H9 (cell line): ENCODE measurements at regions not wholly inside any gene's neighbourhood (a gene's known extent, or its start where the extent isn't known, plus 50 kb on each side); places are given as distances from the start of the nearest gene placed in this dataset.

ENCODE experiments used
- DNase-seq: peaks from one replicate; pipeline ENCODE4 v3.0.0-alpha.2; 2017
- H2AFZ ChIP-seq: one replicate; pipeline ENCODE4 v1.6.1; 2013; ENCODE audit warnings: mild to moderate bottlenecking, low read length, control low read depth, moderate library complexity
- H2AK5ac ChIP-seq: 2 replicates; pipeline ENCODE4 v1.6.1; 2013; ENCODE audit warnings: low read length, control low read depth, mixed read lengths; ENCODE audit not compliant: insufficient read length
- H2BK120ac ChIP-seq: one replicate; pipeline ENCODE4 v1.6.1; 2013; ENCODE audit warnings: low read depth, mild to moderate bottlenecking, low read length, control low read depth, inconsistent platforms; ENCODE audit not compliant: poor library complexity, severe bottlenecking
- H2BK12ac ChIP-seq: 2 replicates; pipeline ENCODE4 v1.6.1; 2013; ENCODE audit warnings: low read length, control low read depth, mixed read lengths, low read depth; ENCODE audit not compliant: insufficient read length
- H2BK15ac ChIP-seq: 2 replicates; pipeline ENCODE4 v1.6.1; 2013; ENCODE audit warnings: low read depth, low read length, control low read depth
- H2BK20ac ChIP-seq: one replicate; pipeline ENCODE4 v1.6.1; 2013; ENCODE audit warnings: low read depth, mild to moderate bottlenecking, low read length, control low read depth, inconsistent platforms; ENCODE audit not compliant: poor library complexity, severe bottlenecking
- H2BK5ac ChIP-seq: 2 replicates; pipeline ENCODE4 v1.6.1; 2013; ENCODE audit warnings: low read length, control low read depth, mixed read lengths; ENCODE audit not compliant: insufficient read length
- H3K14ac ChIP-seq: 2 replicates; pipeline ENCODE4 v1.6.1; 2013; ENCODE audit warnings: low read length, control low read depth; ENCODE audit not compliant: insufficient read depth
- H3K18ac ChIP-seq: 2 replicates; pipeline ENCODE4 v1.6.1; 2013; ENCODE audit warnings: low read depth, mild to moderate bottlenecking, mixed read lengths, low read length, control low read depth; ENCODE audit not compliant: insufficient read length
- H3K23ac ChIP-seq: 2 replicates; pipeline ENCODE4 v1.6.1; 2013; ENCODE audit warnings: low read length, control low read depth, mixed read lengths, low read depth; ENCODE audit not compliant: insufficient read length
- H3K23me2 ChIP-seq: 2 replicates; pipeline ENCODE4 v1.6.1; 2013; ENCODE audit warnings: low read depth, mild to moderate bottlenecking, mixed read lengths, low read length, control low read depth; ENCODE audit not compliant: insufficient read length, poor library complexity, severe bottlenecking
- H3K27ac ChIP-seq: 2 replicates; pipeline ENCODE4 v1.5.1; 2013; ENCODE audit warnings: low read length, control low read depth, mixed read lengths, low read depth; ENCODE audit not compliant: insufficient read length
- H3K27me3 ChIP-seq: 2 replicates; pipeline ENCODE4 v1.6.1; 2013; ENCODE audit warnings: low read length, control low read depth, inconsistent platforms; ENCODE audit not compliant: insufficient read depth
- H3K4ac ChIP-seq: 2 replicates; pipeline ENCODE4 v1.6.1; 2013; ENCODE audit warnings: low read depth, mild to moderate bottlenecking, control low read depth, inconsistent platforms, low read length, moderate library complexity
- H3K4me1 ChIP-seq: 2 replicates; pipeline ENCODE4 v1.6.1; 2013; ENCODE audit warnings: low read length, control low read depth, inconsistent platforms; ENCODE audit not compliant: insufficient read depth
- H3K4me2 ChIP-seq: 2 replicates; pipeline ENCODE4 v1.6.1; 2013; ENCODE audit warnings: low read length, control low read depth, mixed read lengths; ENCODE audit not compliant: insufficient read length, insufficient read depth
- H3K56ac ChIP-seq: 2 replicates; pipeline ENCODE4 v1.6.1; 2013; ENCODE audit warnings: low read depth, mild to moderate bottlenecking, mixed read lengths, low read length, control low read depth; ENCODE audit not compliant: insufficient read length
- H3K79me1 ChIP-seq: 2 replicates; pipeline ENCODE4 v1.6.1; 2013; ENCODE audit warnings: low read depth, mild to moderate bottlenecking, moderate library complexity, low read length, control low read depth, inconsistent platforms; ENCODE audit not compliant: insufficient read depth, poor library complexity, severe bottlenecking
- H3K79me2 ChIP-seq: 2 replicates; pipeline ENCODE4 v1.6.1; 2013; ENCODE audit warnings: low read length, control low read depth, inconsistent platforms; ENCODE audit not compliant: insufficient read depth
- H3K9ac ChIP-seq: 2 replicates; pipeline ENCODE4 v1.6.1; 2013; ENCODE audit warnings: low read length, control low read depth, mixed read lengths; ENCODE audit not compliant: insufficient read length; ENCODE audit errors: extremely low read depth
- H3K9me3 ChIP-seq: one replicate; pipeline ENCODE4 v1.6.1; 2013; ENCODE audit warnings: low read depth, low read length, inconsistent platforms; ENCODE audit not compliant: control insufficient read depth
- H3T11ph ChIP-seq: one replicate; pipeline ENCODE4 v1.6.1; 2013; ENCODE audit warnings: mild to moderate bottlenecking, low read length, control low read depth, inconsistent platforms
- H4K20me1 ChIP-seq: one replicate; pipeline ENCODE4 v1.6.1; 2013; ENCODE audit not compliant: control insufficient read depth, insufficient read length, insufficient read depth
- H4K5ac ChIP-seq: 2 replicates; pipeline ENCODE4 v1.6.1; 2013; ENCODE audit warnings: low read depth, mild to moderate bottlenecking, mixed read lengths, low read length, control low read depth; ENCODE audit not compliant: insufficient read length
- H4K8ac ChIP-seq: replicated peaks from 2 replicates; pipeline ENCODE4 v1.6.1; 2013; ENCODE audit warnings: low read length, control low read depth, mixed read lengths, low read depth; ENCODE audit not compliant: insufficient read length
- H4K91ac ChIP-seq: 2 replicates; pipeline ENCODE4 v1.6.1; 2013; ENCODE audit warnings: low read depth, mild to moderate bottlenecking, moderate library complexity, mixed read lengths, low read length, control low read depth; ENCODE audit not compliant: insufficient read length
- H3K27ac Mint-ChIP-seq, 3 experiments: 2 replicates in 2 of 3; 3 replicates in 1 of 3; pipeline ENCODE4 v1.8.0; 2020 to 2021; ENCODE audit warnings: mixed read lengths in 3 of 3, mild to moderate bottlenecking in 1 of 3, moderate library complexity in 1 of 3
- H3K27me3 Mint-ChIP-seq: 2 replicates; pipeline ENCODE4 v1.8.0; 2021; ENCODE audit warnings: low read depth, mild to moderate bottlenecking, moderate library complexity, mixed read lengths
- H3K36me3 Mint-ChIP-seq, 3 experiments: 2 replicates in 2 of 3; 3 replicates in 1 of 3; pipeline ENCODE4 v1.8.0; 2020 to 2021; ENCODE audit warnings: low read depth in 3 of 3, mixed read lengths in 3 of 3; ENCODE audit not compliant: insufficient read depth in 1 of 3
- H3K4me1 Mint-ChIP-seq, 2 experiments: 2 replicates each; pipeline ENCODE4 v1.8.0; 2020; ENCODE audit warnings: mixed read lengths in 2 of 2
- H3K4me3 Mint-ChIP-seq, 2 experiments: 2 replicates in 1 of 2; 3 replicates in 1 of 2; pipeline ENCODE4 v1.8.0; 2020 to 2021; ENCODE audit warnings: mild to moderate bottlenecking in 2 of 2, mixed read lengths in 2 of 2, moderate library complexity in 1 of 2
- H3K9me3 Mint-ChIP-seq, 2 experiments: 2 replicates in 1 of 2; 3 replicates in 1 of 2; pipeline ENCODE4 v1.8.0; 2020; ENCODE audit warnings: mild to moderate bottlenecking in 2 of 2, mixed read lengths in 2 of 2, moderate library complexity in 1 of 2
- CTCF ChIP-seq: fragments of 200-600 bp; sonication (generic); conservative IDR thresholded peaks from 3 replicates; pipeline ENCODE4 v1.8.0; 2021; ENCODE audit warnings: antibody characterized with exemption, mild to moderate bottlenecking
- WGBS: extraction: QIAGEN DNeasy Blood & Tissue Kit; methylation state at CpG from one replicate; pipeline ENCODE4 v1.1.7; 2013; ENCODE audit warnings: missing lambda C conversion rate, low lambda C conversion rate, mixed read lengths; ENCODE audit not compliant: insufficient read length; ENCODE audit errors: extremely low coverage; 5-methylcytosine and 5-hydroxymethylcytosine counted together

- H2BK12ac ChIP-seq, result no peak overlapping the region
- H2BK15ac ChIP-seq, result no peak overlapping the region
- H2AFZ ChIP-seq, result no peak overlapping the region
- no peak overlapping the region for H3K4me2 ChIP-seq
- H3K56ac ChIP-seq, result no peak overlapping the region
- H3K18ac ChIP-seq, result no peak overlapping the region
- H3K27ac Mint-ChIP-seq, result no peak overlapping the region
- no peak overlapping the region for H3T11ph ChIP-seq
- H3K4me3 Mint-ChIP-seq, result no peak overlapping the region
- no peaks in the 10 kb centered on the region for H3K9me3 Mint-ChIP-seq
- H3K23ac ChIP-seq, result no peak overlapping the region
- H3K27ac ChIP-seq, result no peak overlapping the region
- no peaks in the 10 kb centered on the region for H3K27me3 ChIP-seq
- no peaks in the 10 kb centered on the region for H3K79me2 ChIP-seq
- DNase-seq, result no peak
- no peaks in the 10 kb centered on the region for H3K27me3 Mint-ChIP-seq
- no peaks in the 10 kb centered on the region for H3K36me3 Mint-ChIP-seq
- H3K9me3 ChIP-seq, result no peaks in the 10 kb centered on the region
- H3K9ac ChIP-seq, result no peak overlapping the region
- no peak for TF ChIP-seq CTCF
- no peaks in the 10 kb centered on the region for H3K23me2 ChIP-seq
- H2BK20ac ChIP-seq, result no peak overlapping the region
- WGBS, result no CpG with 5 or more reads among the region's 4 CpGs
- no peaks in the 10 kb centered on the region for H4K20me1 ChIP-seq
- H4K8ac ChIP-seq, result no peak overlapping the region
- no peak overlapping the region for H2BK5ac ChIP-seq
- H3K4ac ChIP-seq, result no peak overlapping the region
- H3K79me1 ChIP-seq, result no peaks in the 10 kb centered on the region
- no peak overlapping the region for H4K91ac ChIP-seq
- H3K4me1 ChIP-seq, result no peaks in the 10 kb centered on the region
- H3K4me1 Mint-ChIP-seq, result no peaks in the 10 kb centered on the region
- no peak overlapping the region for H4K5ac ChIP-seq
- H2BK120ac ChIP-seq, result no peak overlapping the region
- H3K14ac ChIP-seq, result no peak overlapping the region
- H2AK5ac ChIP-seq, result no peak overlapping the region
Observed at GRCh38 chr5:92852219-92852618, 728.8 kb downstream of the NR2F1-AS1 start.
